ENCODE measurements at regions not wholly inside any gene's neighbourhood (a gene's known extent, or its start where the extent isn't known, plus 50 kb on each side); places are given as distances from the start of the nearest gene placed in this dataset.

DNA sequence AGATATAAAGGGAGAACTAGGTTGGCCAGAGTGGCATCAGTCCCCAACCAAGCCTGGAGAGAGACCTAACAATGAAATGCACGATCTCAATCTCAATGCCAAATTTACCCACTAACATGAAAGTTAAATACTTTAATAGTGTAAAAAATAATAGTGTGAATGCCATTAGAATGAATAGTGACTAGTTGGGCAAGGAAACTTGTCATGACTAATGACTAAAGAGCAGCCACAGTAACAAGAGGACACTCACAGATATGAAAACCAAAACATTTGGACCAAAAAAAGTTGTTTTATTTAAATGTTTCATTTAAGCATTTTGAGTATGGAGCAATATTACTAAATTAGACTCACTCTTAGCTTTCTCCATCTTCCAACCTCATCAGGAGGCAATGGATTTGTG lies 1853.8 kb downstream of the EFNA5 start (continued):
- TF ChIP-seq EGR1 (IDR thresholded peaks at IDR 0.05; ENCODE audit: low read depth) (no peak), FOSL1 (IDR thresholded peaks at IDR 0.05; ENCODE audit: low read depth) (no peak), RAD21 (IDR thresholded peaks at IDR 0.05; ENCODE audit: low read depth) (no peak), YY1 (IDR thresholded peaks at IDR 0.05; ENCODE audit: extremely low read depth, insufficient replicate concordance, low read depth, low read length) (no peak)
- TF ChIP-seq, protein P1, sequence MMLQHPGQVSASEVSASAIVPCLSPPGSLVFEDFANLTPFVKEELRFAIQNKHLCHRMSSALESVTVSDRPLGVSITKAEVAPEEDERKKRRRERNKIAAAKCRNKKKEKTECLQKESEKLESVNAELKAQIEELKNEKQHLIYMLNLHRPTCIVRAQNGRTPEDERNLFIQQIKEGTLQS (IDR thresholded peaks at IDR 0.05), result no peak

DNA sequence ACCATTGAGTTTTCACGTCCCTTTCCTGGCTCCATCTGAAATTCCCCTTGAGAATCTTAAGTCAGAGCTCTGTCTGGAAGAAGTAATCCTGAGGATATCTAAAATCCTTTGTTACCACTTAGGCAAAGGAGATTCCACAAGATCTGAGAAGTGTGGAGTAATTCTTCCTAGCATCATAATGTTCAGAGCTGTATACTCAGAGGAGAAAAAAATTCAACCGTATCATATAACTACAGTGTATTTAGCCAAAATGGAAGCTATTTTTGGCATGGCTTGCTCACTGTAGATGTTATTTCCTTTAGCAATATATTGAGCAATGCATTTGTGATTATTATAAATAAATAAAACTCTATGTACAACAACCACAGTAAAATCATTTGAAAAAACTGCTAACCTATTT lies 1858.4 kb downstream of the EFNA5 start:
- BruUV-seq (replicated peaks), result no TSS peak
- intact Hi-C loops (cut with micrococcal nuclease), result no loop called here
- no peaks in the 10 kb centered on the region for H3K9me2 ChIP-seq (ENCODE audit: insufficient read depth)
- no peaks in the 10 kb centered on the region for H3K36me3 ChIP-seq (ENCODE audit: control insufficient read depth in 1 of 2, insufficient read depth in 2 of 2, low read length in 2 of 2)
- H3K79me2 ChIP-seq (ENCODE audit: insufficient read depth, low read length), result no peaks in the 10 kb centered on the region
- no peak overlapping the region for H3K27ac ChIP-seq (ENCODE audit: low read depth, low read length)
- H2AFZ ChIP-seq (ENCODE audit: low read depth, low read length, poor library complexity, severe bottlenecking), result no peak overlapping the region
- ATAC-seq (no peak), DNase-seq (ENCODE audit: low read depth, low spot score) (no peak)
- ChIA-PET CTCF (no interaction called here), POLR2A (no interaction called here), RAD21 (ENCODE audit: low non-redundant PET in 1 of 2, low total read pairs in 2 of 2, uncharacterized antibody in 2 of 2, unreplicated experiment in 2 of 2) (no interaction called here)
- H3K4me3 ChIP-seq (replicated peaks in 1 of 2; ENCODE audit: low read depth in 1 of 2, low read length in 2 of 2), result no peak overlapping the region
- H3K4me2 ChIP-seq (ENCODE audit: low read length), result no peak overlapping the region
- no peak overlapping the region for H3K9ac ChIP-seq (ENCODE audit: low read length)
- no peaks in the 10 kb centered on the region for H3K9me3 ChIP-seq (ENCODE audit: control insufficient read depth in 1 of 2, insufficient read depth in 1 of 2, low read depth in 1 of 2, low read length in 2 of 2)
- no peaks in the 10 kb centered on the region for H3K27me3 ChIP-seq (ENCODE audit: insufficient read depth, low read length)
- no peaks in the 10 kb centered on the region for H3K4me1 ChIP-seq (ENCODE audit: control insufficient read depth in 1 of 2, insufficient read depth in 2 of 2, low read length in 2 of 2)
- TF ChIP-seq ZBTB33 (IDR thresholded peaks at IDR 0.05; ENCODE audit: extremely low read depth, insufficient replicate concordance, low read length) (no peak), SIN3A (IDR thresholded peaks at IDR 0.05; ENCODE audit: low read depth) (no peak), SRF (IDR thresholded peaks at IDR 0.05; ENCODE audit: low read depth) (no peak), CEBPB (IDR thresholded peaks at IDR 0.05; ENCODE audit: low read depth) (no peak), YY1 (IDR thresholded peaks at IDR 0.05; ENCODE audit: extremely low read depth, insufficient replicate concordance, low read depth, low read length) (no peak), MAX (IDR thresholded peaks at IDR 0.05) (no peak), SP1 (IDR thresholded peaks at IDR 0.05; ENCODE audit: low read depth) (no peak), EGR1 (IDR thresholded peaks at IDR 0.05; ENCODE audit: low read depth) (no peak), ZNF274 (IDR thresholded peaks at IDR 0.05; ENCODE audit: low read depth, low read length) (no peak), EZH2phosphoT487 (IDR thresholded peaks at IDR 0.05; ENCODE audit: borderline replicate concordance) (no peak), ELF1 (IDR thresholded peaks at IDR 0.05; ENCODE audit: borderline replicate concordance, low read depth) (no peak), RAD21 (IDR thresholded peaks at IDR 0.05; ENCODE audit: low read depth) (no peak), CBX3 (IDR thresholded peaks at IDR 0.05; ENCODE audit: low read depth) (no peak), FOSL1 (IDR thresholded peaks at IDR 0.05; ENCODE audit: low read depth) (no peak), POLR2A (IDR thresholded peaks at IDR 0.05; ENCODE audit: borderline replicate concordance, extremely low read depth, insufficient read depth, insufficient read length) (no peak), JUND (IDR thresholded peaks at IDR 0.05) (no peak), TCF7L2 (IDR thresholded peaks at IDR 0.05; ENCODE audit: borderline replicate concordance, extremely low read depth, insufficient read depth, insufficient read length) (no peak), EZH2 (IDR thresholded peaks at IDR 0.05) (no peak)
- TF ChIP-seq, protein P1 (IDR thresholded peaks at IDR 0.05), result no peak
- TF ChIP-seq, protein P2, sequence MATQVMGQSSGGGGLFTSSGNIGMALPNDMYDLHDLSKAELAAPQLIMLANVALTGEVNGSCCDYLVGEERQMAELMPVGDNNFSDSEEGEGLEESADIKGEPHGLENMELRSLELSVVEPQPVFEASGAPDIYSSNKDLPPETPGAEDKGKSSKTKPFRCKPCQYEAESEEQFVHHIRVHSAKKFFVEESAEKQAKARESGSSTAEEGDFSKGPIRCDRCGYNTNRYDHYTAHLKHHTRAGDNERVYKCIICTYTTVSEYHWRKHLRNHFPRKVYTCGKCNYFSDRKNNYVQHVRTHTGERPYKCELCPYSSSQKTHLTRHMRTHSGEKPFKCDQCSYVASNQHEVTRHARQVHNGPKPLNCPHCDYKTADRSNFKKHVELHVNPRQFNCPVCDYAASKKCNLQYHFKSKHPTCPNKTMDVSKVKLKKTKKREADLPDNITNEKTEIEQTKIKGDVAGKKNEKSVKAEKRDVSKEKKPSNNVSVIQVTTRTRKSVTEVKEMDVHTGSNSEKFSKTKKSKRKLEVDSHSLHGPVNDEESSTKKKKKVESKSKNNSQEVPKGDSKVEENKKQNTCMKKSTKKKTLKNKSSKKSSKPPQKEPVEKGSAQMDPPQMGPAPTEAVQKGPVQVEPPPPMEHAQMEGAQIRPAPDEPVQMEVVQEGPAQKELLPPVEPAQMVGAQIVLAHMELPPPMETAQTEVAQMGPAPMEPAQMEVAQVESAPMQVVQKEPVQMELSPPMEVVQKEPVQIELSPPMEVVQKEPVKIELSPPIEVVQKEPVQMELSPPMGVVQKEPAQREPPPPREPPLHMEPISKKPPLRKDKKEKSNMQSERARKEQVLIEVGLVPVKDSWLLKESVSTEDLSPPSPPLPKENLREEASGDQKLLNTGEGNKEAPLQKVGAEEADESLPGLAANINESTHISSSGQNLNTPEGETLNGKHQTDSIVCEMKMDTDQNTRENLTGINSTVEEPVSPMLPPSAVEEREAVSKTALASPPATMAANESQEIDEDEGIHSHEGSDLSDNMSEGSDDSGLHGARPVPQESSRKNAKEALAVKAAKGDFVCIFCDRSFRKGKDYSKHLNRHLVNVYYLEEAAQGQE (IDR thresholded peaks at IDR 0.05; ENCODE audit: low read depth), result no peak
- H4K20me1 ChIP-seq (ENCODE audit: insufficient read depth), result no peaks in the 10 kb centered on the region

Data from HCT116 (cell line).